ENCODE measurements at regions not wholly inside any gene's neighbourhood (a gene's known extent, or its start where the extent isn't known, plus 50 kb on each side); places are given as distances from the start of the nearest gene placed in this dataset.

DNA sequence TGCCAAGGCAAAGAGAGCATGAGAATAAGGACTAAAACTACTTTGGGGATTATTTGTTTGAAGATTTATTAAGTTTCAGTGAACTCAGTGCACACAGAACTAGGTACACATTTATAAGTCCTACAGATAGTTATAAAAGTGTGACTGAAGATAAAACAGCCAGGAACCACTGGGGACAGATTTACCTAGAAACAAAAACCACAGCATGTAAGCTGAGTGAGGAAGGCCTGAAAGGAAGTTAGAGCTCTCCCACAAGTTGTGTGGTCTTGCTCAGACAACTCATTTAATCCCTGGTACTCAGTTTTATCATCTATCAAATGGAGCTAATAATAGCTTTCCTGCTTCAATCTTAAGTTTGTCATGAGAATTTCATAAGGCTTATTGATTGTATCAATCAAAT is 311.2 kb upstream of the FAT3 start (continued):
- TF ChIP-seq, protein P1, sequence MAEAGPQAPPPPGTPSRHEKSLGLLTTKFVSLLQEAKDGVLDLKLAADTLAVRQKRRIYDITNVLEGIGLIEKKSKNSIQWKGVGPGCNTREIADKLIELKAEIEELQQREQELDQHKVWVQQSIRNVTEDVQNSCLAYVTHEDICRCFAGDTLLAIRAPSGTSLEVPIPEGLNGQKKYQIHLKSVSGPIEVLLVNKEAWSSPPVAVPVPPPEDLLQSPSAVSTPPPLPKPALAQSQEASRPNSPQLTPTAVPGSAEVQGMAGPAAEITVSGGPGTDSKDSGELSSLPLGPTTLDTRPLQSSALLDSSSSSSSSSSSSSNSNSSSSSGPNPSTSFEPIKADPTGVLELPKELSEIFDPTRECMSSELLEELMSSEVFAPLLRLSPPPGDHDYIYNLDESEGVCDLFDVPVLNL (CRISPR knock-in tag; IDR thresholded peaks at IDR 0.05; ENCODE audit: borderline replicate concordance, low read depth), result no peak
- TF ChIP-seq ETV6 (CRISPR knock-in tag; IDR thresholded peaks at IDR 0.05), result no peak
- TF ChIP-seq, protein P2, sequence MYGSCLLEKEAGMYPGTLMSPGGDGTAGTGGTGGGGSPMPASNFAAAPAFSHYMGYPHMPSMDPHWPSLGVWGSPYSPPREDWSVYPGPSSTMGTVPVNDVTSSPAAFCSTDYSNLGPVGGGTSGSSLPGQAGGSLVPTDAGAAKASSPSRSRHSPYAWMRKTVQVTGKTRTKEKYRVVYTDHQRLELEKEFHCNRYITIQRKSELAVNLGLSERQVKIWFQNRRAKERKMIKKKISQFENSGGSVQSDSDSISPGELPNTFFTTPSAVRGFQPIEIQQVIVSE (CRISPR knock-in tag; IDR thresholded peaks at IDR 0.05; ENCODE audit: borderline replicate concordance), result no peak

DNA sequence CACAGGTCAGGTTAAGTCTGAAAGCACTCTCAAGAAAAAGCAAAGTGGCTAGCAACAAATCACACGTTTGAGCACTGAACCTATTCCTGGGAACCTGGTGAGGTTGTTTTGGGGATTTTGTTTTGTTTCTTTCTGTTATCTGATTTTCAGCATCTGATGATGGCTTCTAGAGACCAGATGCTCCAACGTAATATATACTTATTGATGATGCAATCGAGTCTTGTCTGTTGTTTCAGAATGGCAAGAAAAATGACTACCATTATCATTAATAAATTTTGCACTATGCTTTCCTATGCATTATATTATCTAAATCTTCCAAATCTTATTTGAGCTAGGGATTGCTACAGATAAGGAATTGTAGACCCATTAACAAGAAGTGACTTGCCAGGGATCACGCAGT is 312.3 kb upstream of the FAT3 start:
- H3K27me3 Mint-ChIP-seq (ENCODE audit: low read depth), result no peaks in the 10 kb centered on the region
- CTCF ChIA-PET, result no interaction called here
- no peak for DNase-seq (ENCODE audit: low spot score)
- H3K4me1 Mint-ChIP-seq, result no peaks in the 10 kb centered on the region
- H3K36me3 Mint-ChIP-seq, result no peaks in the 10 kb centered on the region
- no peak for ATAC-seq
- 0 out of 2 replicates have a peak, but pooled peaks cover 3% of the 10 kb centered on the region for H3K9me3 Mint-ChIP-seq
- no peak for TF ChIP-seq NR3C1 (CRISPR knock-in tag; conservative IDR thresholded peaks at IDR 0.05; ENCODE audit: low read depth)
- H3K4me3 Mint-ChIP-seq, result no peak overlapping the region
- no peak overlapping the region for H3K27ac Mint-ChIP-seq
- POLR2A ChIA-PET, result no interaction called here

DNA sequence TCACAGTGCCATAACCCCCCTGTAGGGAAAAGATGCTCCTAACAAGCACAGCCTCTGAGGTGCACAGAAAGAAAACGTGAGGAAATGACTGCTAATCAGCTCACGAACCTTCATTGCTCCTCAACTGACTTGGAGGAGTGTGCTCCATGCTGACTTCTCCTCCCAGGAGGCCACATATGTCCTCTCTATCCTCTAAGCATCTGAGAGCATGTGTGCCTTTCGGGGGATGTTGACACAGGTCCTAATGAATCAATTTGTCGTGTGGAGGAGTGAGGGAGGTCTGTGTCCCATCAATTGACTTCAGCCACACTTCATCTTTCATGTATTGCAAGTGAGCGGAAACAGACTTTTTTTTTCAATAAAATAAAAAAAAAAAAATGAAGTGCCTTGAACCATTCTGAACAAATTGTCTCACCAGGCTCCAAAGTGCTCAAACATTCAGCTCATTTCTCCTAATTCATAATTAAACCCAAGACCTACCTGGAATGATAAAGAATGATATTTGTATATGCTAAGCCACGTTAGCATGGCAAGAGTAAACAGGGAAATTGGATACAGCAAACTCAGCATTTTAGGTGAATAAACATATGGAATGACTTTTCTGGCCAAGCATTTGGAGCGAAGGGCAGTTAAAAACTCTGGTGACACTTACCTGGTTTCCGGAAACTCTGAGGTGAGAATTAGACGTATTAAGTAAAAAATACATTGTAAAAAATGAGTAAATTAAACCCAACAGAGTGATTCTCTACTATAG is 317.6 kb upstream of the FAT3 start:
- H3K4me3 Mint-ChIP-seq, result no peak overlapping the region
- no peaks in the 10 kb centered on the region for H3K27me3 Mint-ChIP-seq (ENCODE audit: low read depth)
- no peak for ATAC-seq
- ChIA-PET CTCF (no interaction called here), POLR2A (interaction anchor here (0.6 kb wide), 1 partner anchor 495 kb away, joined by 3 read pairs; no protein-coding TSS in a partner anchor)
- H3K4me1 Mint-ChIP-seq, result peaks cover 6% of the 10 kb centered on the region
- no peak overlapping the region for H3K27ac Mint-ChIP-seq
- no peaks in the 10 kb centered on the region for H3K36me3 Mint-ChIP-seq
- DNase-seq (ENCODE audit: low spot score), result no peak
- peaks cover 8% of the 10 kb centered on the region for H3K9me3 Mint-ChIP-seq
- TF ChIP-seq MYBL2 (CRISPR knock-in tag; IDR thresholded peaks at IDR 0.05) (no peak), SP1 (CRISPR knock-in tag; conservative IDR thresholded peaks at IDR 0.05) (no peak), ZBTB21 (CRISPR knock-in tag; IDR thresholded peaks at IDR 0.05; ENCODE audit: borderline replicate concordance) (no peak), EMX1 (CRISPR knock-in tag; IDR thresholded peaks at IDR 0.05) (no peak), NR3C1 (CRISPR knock-in tag; conservative IDR thresholded peaks at IDR 0.05; ENCODE audit: low read depth) (no peak), ZNF396 (CRISPR knock-in tag; IDR thresholded peaks at IDR 0.05; ENCODE audit: borderline replicate concordance) (no peak), ELF4 (CRISPR knock-in tag; IDR thresholded peaks at IDR 0.05; ENCODE audit: low read depth) (no peak)
- TF ChIP-seq, protein P3, sequence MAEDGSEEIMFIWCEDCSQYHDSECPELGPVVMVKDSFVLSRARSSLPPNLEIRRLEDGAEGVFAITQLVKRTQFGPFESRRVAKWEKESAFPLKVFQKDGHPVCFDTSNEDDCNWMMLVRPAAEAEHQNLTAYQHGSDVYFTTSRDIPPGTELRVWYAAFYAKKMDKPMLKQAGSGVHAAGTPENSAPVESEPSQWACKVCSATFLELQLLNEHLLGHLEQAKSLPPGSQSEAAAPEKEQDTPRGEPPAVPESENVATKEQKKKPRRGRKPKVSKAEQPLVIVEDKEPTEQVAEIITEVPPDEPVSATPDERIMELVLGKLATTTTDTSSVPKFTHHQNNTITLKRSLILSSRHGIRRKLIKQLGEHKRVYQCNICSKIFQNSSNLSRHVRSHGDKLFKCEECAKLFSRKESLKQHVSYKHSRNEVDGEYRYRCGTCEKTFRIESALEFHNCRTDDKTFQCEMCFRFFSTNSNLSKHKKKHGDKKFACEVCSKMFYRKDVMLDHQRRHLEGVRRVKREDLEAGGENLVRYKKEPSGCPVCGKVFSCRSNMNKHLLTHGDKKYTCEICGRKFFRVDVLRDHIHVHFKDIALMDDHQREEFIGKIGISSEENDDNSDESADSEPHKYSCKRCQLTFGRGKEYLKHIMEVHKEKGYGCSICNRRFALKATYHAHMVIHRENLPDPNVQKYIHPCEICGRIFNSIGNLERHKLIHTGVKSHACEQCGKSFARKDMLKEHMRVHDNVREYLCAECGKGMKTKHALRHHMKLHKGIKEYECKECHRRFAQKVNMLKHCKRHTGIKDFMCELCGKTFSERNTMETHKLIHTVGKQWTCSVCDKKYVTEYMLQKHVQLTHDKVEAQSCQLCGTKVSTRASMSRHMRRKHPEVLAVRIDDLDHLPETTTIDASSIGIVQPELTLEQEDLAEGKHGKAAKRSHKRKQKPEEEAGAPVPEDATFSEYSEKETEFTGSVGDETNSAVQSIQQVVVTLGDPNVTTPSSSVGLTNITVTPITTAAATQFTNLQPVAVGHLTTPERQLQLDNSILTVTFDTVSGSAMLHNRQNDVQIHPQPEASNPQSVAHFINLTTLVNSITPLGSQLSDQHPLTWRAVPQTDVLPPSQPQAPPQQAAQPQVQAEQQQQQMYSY (CRISPR knock-in tag; IDR thresholded peaks at IDR 0.05), result no peak
- TF ChIP-seq, protein P4, sequence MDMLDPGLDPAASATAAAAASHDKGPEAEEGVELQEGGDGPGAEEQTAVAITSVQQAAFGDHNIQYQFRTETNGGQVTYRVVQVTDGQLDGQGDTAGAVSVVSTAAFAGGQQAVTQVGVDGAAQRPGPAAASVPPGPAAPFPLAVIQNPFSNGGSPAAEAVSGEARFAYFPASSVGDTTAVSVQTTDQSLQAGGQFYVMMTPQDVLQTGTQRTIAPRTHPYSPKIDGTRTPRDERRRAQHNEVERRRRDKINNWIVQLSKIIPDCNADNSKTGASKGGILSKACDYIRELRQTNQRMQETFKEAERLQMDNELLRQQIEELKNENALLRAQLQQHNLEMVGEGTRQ (CRISPR knock-in tag; IDR thresholded peaks at IDR 0.05), result no peak
- TF ChIP-seq, protein P5, sequence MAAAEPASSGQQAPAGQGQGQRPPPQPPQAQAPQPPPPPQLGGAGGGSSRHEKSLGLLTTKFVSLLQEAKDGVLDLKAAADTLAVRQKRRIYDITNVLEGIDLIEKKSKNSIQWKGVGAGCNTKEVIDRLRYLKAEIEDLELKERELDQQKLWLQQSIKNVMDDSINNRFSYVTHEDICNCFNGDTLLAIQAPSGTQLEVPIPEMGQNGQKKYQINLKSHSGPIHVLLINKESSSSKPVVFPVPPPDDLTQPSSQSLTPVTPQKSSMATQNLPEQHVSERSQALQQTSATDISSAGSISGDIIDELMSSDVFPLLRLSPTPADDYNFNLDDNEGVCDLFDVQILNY (CRISPR knock-in tag; IDR thresholded peaks at IDR 0.05), result no peak
